ENCODE measurements at regions not wholly inside any gene's neighbourhood (a gene's known extent, or its start where the extent isn't known, plus 50 kb on each side); places are given as distances from the start of the nearest gene placed in this dataset.

DNA sequence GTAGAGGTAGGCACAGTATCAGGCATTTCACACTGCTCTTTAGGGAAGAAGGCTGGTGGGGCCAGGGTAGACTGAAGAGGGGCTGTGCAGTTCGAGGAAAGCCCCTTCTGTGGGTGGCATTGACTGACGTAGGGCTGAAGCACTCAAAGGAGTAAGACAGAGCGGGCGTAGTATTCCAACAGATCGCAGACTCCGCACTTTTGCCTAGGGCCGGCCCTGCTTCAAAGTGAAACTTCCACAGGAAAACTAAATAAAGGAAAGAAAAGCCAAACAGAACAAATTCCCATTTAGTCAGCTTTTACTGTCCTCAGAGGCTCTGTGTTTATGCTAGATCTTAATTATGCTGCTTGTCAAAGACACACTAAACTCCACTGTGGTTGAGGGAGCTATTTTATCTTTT, 493.0 kb upstream of the WWC1 start:
- H3K27ac ChIP-seq (ENCODE audit: low read depth, low read length), result no peak overlapping the region
- Mint-ChIP-seq H3K4me1 (peaks cover 18% of the 10 kb centered on the region), H3K4me3 (no peak overlapping the region), H3K9me3 (no peaks in the 10 kb centered on the region), H3K27ac (no peak overlapping the region), H3K36me3 (ENCODE audit: low read depth) (no peaks in the 10 kb centered on the region), H3K27me3 (ENCODE audit: insufficient read depth) (peaks cover 7% of the 10 kb centered on the region)
- H3K36me3 ChIP-seq (ENCODE audit: control insufficient read depth, insufficient read depth, low read length), result no peaks in the 10 kb centered on the region
- no peak overlapping the region for H3K4me3 ChIP-seq (ENCODE audit: low read length)
- H3K4me1 ChIP-seq (ENCODE audit: control insufficient read depth, insufficient read depth, low read length), result peaks cover 28% of the 10 kb centered on the region
- 87 to 95% methylated on average over 7 of the region's 7 CpGs for WGBS, 2 experiments (ENCODE audit: insufficient coverage in 1 of 2, insufficient read length in 1 of 2)
- DNase-seq, result peak; percentile 38
- TF ChIP-seq CTCF (conservative IDR thresholded peaks at IDR 0.05), result no peak
- H3K27me3 ChIP-seq (ENCODE audit: control insufficient read depth, insufficient read depth, low read length, poor library complexity, severe bottlenecking), result no peaks in the 10 kb centered on the region
- no peak overlapping the region for H3K9ac ChIP-seq (ENCODE audit: extremely low read depth, low read length, poor library complexity, severe bottlenecking)
- no peaks in the 10 kb centered on the region for H3K9me3 ChIP-seq (ENCODE audit: control insufficient read depth, low read length)

DNA sequence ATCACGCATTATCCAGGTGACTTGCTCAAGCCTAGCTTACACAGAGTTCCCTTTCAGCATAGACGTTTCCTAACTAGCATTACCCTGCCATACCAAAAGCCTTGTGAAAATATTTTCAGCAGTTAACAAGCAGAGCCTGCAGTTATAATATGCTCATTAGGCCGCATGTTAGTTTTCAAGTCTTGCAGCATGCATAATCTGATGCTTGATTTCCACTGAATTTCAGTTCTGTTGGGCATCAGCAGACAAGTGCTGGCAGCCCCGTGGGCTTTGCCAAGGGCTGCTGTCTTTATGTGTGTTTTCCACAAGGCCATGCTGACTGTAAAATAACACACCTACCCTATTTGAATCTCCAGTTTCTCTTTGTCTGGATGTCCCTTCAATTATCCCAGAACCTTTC, 491.0 kb upstream of the WWC1 start:
- TF ChIP-seq CTCF (conservative IDR thresholded peaks at IDR 0.05), result no peak
- Histone ChIP-seq H3K27me3 (ENCODE audit: control insufficient read depth, insufficient read depth, low read length, poor library complexity, severe bottlenecking) (no peaks in the 10 kb centered on the region), H3K4me1 (ENCODE audit: control insufficient read depth, insufficient read depth, low read length) (peaks cover 25% of the 10 kb centered on the region), H3K27ac (ENCODE audit: low read depth, low read length) (no peak overlapping the region), H3K4me3 (ENCODE audit: low read length) (no peak overlapping the region), H3K9ac (ENCODE audit: extremely low read depth, low read length, poor library complexity, severe bottlenecking) (no peak overlapping the region), H3K36me3 (ENCODE audit: control insufficient read depth, insufficient read depth, low read length) (no peaks in the 10 kb centered on the region), H3K9me3 (ENCODE audit: control insufficient read depth, low read length) (no peaks in the 10 kb centered on the region)
- Mint-ChIP-seq H3K27ac (no peak overlapping the region), H3K4me3 (no peak overlapping the region), H3K27me3 (ENCODE audit: insufficient read depth) (peaks cover 7% of the 10 kb centered on the region), H3K9me3 (no peaks in the 10 kb centered on the region), H3K36me3 (ENCODE audit: low read depth) (no peaks in the 10 kb centered on the region), H3K4me1 (peaks cover 32% of the 10 kb centered on the region)
- 90 to 93% methylated on average over 3 to 4 of the region's 4 CpGs for WGBS, 2 experiments (ENCODE audit: insufficient coverage in 1 of 2, insufficient read length in 1 of 2)
- peak; percentile 28 for DNase-seq

DNA sequence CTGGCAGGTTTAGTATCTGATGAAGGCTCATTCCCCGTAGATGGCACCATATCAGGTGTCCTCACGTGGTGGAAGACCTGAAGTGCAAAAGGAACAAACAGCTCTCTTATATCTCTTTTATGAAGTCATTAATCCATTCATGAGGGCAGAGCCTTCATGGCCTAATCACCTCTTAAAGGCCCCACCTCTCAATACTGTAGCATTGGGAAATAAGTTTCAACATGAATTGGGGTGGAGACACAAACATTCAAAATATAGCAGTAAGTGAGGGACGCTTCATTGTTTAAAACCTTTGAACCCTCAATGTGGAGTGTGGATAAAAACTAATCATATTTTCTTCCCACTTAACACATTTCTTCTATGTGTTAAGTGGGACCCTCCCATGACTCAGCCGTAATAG, 489.4 kb upstream of the WWC1 start:
- Mint-ChIP-seq H3K36me3 (ENCODE audit: low read depth) (no peaks in the 10 kb centered on the region), H3K4me3 (no peak overlapping the region), H3K27ac (no peak overlapping the region), H3K27me3 (ENCODE audit: insufficient read depth) (peaks cover 7% of the 10 kb centered on the region), H3K9me3 (no peaks in the 10 kb centered on the region), H3K4me1 (peaks cover 32% of the 10 kb centered on the region)
- H3K4me3 ChIP-seq (ENCODE audit: low read length), result no peak overlapping the region
- no peaks in the 10 kb centered on the region for H3K9me3 ChIP-seq (ENCODE audit: control insufficient read depth, low read length)
- 97 to 100% methylated on average over 1 to 4 of the region's 4 CpGs for WGBS, 2 experiments (ENCODE audit: insufficient coverage in 1 of 2, insufficient read length in 1 of 2)
- H3K27ac ChIP-seq (ENCODE audit: low read depth, low read length), result no peak overlapping the region
- no peak for DNase-seq
- H3K4me1 ChIP-seq (ENCODE audit: control insufficient read depth, insufficient read depth, low read length), result peaks cover 22% of the 10 kb centered on the region
- no peaks in the 10 kb centered on the region for H3K27me3 ChIP-seq (ENCODE audit: control insufficient read depth, insufficient read depth, low read length, poor library complexity, severe bottlenecking)
- no peak for TF ChIP-seq CTCF (conservative IDR thresholded peaks at IDR 0.05)
- no peaks in the 10 kb centered on the region for H3K36me3 ChIP-seq (ENCODE audit: control insufficient read depth, insufficient read depth, low read length)
- H3K9ac ChIP-seq (ENCODE audit: extremely low read depth, low read length, poor library complexity, severe bottlenecking), result no peak overlapping the region

Data from endodermal cell (in vitro differentiated cells).